ENCODE measurements at regions not wholly inside any gene's neighbourhood (a gene's known extent, or its start where the extent isn't known, plus 50 kb on each side); places are given as distances from the start of the nearest gene placed in this dataset.

GRCh38 chr1:22347854-22348760, 103.5 kb upstream of the ZBTB40 start (continued):
- peak; percentile 73 to 82; a peak in 3 of 4 replicates for TF ChIP-seq EP300 (IDR thresholded peaks at IDR 0.05; ENCODE audit: low read depth in 2 of 2, low read length in 2 of 2)
- peak; percentile 72; the same call in 1 of the 2 replicates for TF ChIP-seq EP300 (CRISPR knock-in tag; IDR thresholded peaks at IDR 0.05; ENCODE audit: borderline replicate concordance)
- peak; percentile 63; the same call in 1 of the 2 replicates for TF ChIP-seq ZNF350 (CRISPR knock-in tag; IDR thresholded peaks at IDR 0.05; ENCODE audit: borderline replicate concordance, low read depth)
- peak; percentile 84 for TF ChIP-seq PATZ1 (CRISPR knock-in tag; IDR thresholded peaks at IDR 0.05)
- TF ChIP-seq FUBP1 (CRISPR knock-in tag; IDR thresholded peaks at IDR 0.05; ENCODE audit: borderline replicate concordance), result 0 out of 2 replicates have a peak, but pooled peaks have one; percentile 65
- no peak for TF ChIP-seq PCBP2 (optimal IDR thresholded peaks at IDR 0.05; ENCODE audit: low read depth, low read length, poor library complexity, severe bottlenecking)
- peak; percentile 37; the same call in 1 of the 2 replicates for TF ChIP-seq ZNF335 (CRISPR knock-in tag; IDR thresholded peaks at IDR 0.05)
- TF ChIP-seq ETV6 (CRISPR knock-in tag; conservative IDR thresholded peaks at IDR 0.05), result 0 out of 2 replicates have a peak, but pooled peaks have one; percentile 63
- TF ChIP-seq SUZ12 (IDR thresholded peaks at IDR 0.05; ENCODE audit: low read depth, low read length), result no peak; the same call in 1 of the 2 replicates
- TF ChIP-seq JUND (CRISPR knock-in tag; IDR thresholded peaks at IDR 0.05), result peak; percentile 64; the same call in 1 of the 2 replicates
- no peak for TF ChIP-seq ZNF205 (CRISPR knock-in tag; IDR thresholded peaks at IDR 0.05)
- TF ChIP-seq CREBL2 (CRISPR knock-in tag; IDR thresholded peaks at IDR 0.05; ENCODE audit: borderline replicate concordance), result no peak
- no peak for TF ChIP-seq CAMTA2 (CRISPR knock-in tag; IDR thresholded peaks at IDR 0.05; ENCODE audit: borderline replicate concordance)
- peak; percentile 49; the same call in 1 of the 2 replicates for TF ChIP-seq NFKBIZ (CRISPR knock-in tag; IDR thresholded peaks at IDR 0.05)
- peak; percentile 97 for TF ChIP-seq FOXA1 (IDR thresholded peaks at IDR 0.05)
- TF ChIP-seq FOXA1 (CRISPR knock-in tag; IDR thresholded peaks at IDR 0.05), result peak; percentile 99
- TF ChIP-seq ZSCAN12 (CRISPR knock-in tag; IDR thresholded peaks at IDR 0.05), result no peak
- TF ChIP-seq MTA1 (CRISPR knock-in tag; IDR thresholded peaks at IDR 0.05; ENCODE audit: borderline replicate concordance), result no peak
- peak; percentile 76; the same call in 1 of the 2 replicates for TF ChIP-seq ZKSCAN8 (CRISPR knock-in tag; IDR thresholded peaks at IDR 0.05; ENCODE audit: borderline replicate concordance)
- TF ChIP-seq ZNF792 (CRISPR knock-in tag; IDR thresholded peaks at IDR 0.05), result peak; percentile 66; the same call in 1 of the 2 replicates
- no peak for TF ChIP-seq SP4 (CRISPR knock-in tag; IDR thresholded peaks at IDR 0.05)
- no peak for TF ChIP-seq MED8 (CRISPR knock-in tag; IDR thresholded peaks at IDR 0.05; ENCODE audit: insufficient replicate concordance)
- no peak for TF ChIP-seq ARID2 (CRISPR knock-in tag; IDR thresholded peaks at IDR 0.05; ENCODE audit: borderline replicate concordance)
- TF ChIP-seq ZMYM4 (CRISPR knock-in tag; IDR thresholded peaks at IDR 0.05), result no peak
- peak; percentile 96 for TF ChIP-seq ELF3 (CRISPR knock-in tag; IDR thresholded peaks at IDR 0.05)

Data from HepG2 (cell line).